GM18861 (cell line): ENCODE measurements at regions not wholly inside any gene's neighbourhood (a gene's known extent, or its start where the extent isn't known, plus 50 kb on each side); places are given as distances from the start of the nearest gene placed in this dataset.
A peak's percentile ranks its signal among the peaks of the same experiment; 100 is the strongest.

Experiments used
- ATAC-seq: cut with Tn5 transposase; IDR thresholded peaks from one replicate; pipeline ENCODE4 v1.9.1; 2021; ENCODE audit not compliant: unreplicated experiment

DNA sequence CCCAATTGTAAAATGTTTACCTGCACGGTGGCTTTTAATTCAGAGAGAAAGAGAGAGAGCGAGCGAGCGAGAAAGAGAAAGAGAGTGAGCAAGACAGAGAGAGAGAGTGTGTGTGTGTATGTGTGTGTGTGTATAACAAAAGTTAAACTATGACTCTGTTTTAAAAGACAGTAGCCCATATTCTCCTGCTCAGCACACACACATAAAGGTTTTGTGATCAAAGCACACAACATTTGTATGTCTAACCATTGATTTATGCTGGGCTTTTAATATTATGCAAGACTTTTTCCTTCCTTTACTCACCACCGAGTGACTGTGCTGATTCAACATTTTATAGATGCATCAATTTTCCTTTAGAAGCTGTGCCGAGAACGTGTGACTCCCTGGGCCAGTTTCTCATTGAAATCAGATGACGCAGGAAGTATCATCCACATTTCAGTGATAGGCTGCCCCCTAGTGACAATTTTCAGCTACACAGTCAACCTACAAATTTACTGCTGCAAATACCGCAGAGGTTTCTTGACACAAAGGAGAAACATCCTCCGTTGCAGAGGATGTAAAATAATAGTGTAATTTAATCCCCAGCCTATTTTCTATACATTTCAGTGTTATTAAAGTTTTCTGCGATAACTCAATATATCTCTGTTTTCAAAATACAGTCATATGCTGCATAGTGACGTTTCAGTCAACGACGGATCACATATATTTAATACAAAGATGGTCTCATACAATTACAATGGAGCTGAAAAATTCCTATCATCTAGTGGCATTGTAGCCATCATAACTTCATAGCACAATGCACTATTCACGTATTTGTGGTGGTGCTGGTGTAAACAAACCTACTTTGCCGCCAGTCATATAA lies 165.9 kb upstream of the TANK start:
- peak; percentile 92 for ATAC-seq

DNA sequence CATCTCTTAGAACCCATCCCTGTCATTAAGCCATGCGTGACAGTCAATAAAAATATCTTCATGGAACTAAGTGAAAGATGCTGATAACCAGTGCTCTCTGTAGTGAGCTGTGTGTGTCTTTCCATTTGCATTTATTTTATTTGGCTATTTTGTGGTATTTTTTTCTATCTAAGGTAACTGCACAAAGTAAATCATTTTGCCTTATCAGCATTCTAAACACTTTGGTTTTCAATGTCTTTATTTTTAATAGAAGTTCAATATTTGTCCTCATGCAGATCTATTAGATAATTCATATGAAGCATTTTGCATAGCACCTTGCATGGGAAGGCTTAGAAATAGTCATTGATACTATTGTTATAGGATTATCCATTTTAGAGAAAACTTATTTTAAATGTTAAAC lies 163.6 kb upstream of the TANK start:
- no peak for ATAC-seq

DNA sequence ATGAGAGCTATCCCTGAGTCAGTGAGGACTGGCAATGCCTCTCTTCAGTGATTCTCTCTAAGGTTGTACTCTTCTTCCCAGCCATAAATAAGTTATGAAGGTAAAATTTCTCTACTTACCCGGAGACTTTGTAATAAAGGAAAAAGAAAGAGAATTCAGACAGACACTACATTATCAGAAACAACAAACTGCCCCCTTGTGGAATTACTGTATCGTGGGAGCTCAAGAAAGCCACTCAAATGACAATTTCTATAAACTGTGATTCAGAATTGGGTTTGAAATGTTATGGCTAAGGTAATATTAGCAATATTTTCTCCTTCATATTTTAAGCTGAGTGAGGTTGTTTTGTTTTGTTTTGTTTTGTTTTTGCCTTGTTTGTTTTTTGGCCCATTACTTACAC lies 155.8 kb upstream of the TANK start:
- no peak for ATAC-seq

DNA sequence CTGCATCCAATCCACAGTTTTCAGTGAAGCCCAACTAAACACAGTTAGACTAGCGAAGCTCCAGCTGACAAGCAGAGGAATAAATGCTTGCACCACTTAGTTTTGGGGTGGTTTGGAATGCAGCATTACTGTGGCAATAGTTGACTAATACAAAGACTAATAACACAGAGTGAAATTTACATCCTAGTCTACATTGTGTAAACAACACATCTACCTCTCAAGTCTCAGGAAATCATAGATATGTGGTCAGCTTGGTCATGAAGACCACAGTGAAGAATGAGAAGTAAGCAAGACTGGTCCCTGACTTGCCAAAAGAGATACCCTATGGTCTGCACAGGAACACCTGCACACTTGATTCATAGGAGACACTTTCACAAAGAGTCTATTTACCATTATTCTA lies 155.1 kb upstream of the TANK start:
- no peak for ATAC-seq

DNA sequence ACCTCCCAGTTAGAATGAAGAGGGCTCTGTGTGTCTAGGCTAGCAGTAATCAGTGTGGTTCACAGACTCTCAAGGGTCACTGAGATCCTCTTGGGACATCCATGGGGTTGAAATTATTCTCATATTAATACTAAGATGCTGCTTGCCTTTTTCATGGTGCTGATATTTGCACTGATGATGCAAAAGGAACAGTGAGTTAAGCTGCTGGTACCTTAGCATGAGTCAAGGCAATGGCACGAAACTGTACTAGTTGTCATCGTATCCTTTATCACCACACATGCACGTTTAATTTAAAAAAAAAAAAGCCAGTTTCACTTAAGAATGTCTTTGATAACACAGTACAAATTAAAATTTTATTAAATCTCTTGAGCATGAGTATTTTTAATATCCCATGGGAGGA lies 151.9 kb upstream of the TANK start:
- ATAC-seq, result no peak

DNA sequence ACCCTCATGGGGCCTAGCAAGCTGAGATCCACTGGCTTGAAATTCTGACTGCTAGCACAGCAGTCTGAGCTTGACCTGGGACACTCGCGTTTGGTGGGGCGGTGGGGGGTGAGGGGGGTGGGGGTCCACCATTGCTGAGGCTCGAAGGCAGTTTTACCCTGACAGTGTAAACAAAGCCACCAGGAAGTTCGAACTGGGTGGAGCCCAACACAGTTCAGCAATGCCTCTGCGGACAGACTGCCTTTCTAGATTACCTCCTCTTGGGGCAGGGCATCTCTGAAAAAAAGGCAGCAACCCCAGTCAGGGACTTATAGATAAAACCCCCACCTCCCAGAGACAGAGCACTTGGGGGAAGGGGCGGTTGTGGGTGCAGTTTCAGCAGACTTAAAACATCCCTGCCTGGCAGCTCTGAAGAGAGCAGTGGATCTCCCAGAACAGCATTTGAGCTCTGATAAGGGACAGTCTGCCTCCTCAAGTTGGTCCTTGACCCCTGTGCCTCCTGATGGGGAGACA lies 149.7 kb upstream of the TANK start:
- ATAC-seq, result no peak

DNA sequence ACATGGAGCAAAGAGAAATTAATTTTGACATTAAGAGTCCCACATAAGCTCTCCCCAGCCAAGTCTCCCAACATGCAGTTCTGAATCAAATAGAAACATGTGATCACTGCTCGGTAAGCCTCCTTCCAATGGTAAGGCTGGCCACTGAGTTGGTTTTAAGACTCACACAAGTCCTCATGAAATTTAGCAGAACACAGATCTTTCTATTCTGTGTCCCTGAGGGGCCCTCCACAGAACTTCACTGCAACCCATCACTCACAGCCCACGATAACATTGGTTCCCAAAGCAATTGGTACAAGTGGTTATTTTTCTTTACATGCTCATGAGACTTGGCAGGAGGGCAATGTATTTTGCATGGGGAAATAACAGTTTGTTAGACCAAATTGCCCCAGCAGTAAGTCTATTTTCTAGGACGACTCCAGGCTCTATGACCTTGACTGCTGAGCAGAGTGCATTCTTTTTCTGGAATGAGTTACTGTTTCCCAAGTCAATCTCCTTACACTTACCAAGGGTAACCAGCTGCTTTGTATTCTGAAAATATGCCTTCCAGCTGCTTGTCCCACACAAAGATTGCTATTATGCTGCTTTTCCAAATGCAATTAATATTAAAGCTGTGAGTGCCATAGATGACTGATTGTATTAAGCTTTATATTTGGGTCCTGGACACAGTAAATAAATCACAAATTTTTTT lies 142.3 kb upstream of the TANK start:
- ATAC-seq, result no peak

DNA sequence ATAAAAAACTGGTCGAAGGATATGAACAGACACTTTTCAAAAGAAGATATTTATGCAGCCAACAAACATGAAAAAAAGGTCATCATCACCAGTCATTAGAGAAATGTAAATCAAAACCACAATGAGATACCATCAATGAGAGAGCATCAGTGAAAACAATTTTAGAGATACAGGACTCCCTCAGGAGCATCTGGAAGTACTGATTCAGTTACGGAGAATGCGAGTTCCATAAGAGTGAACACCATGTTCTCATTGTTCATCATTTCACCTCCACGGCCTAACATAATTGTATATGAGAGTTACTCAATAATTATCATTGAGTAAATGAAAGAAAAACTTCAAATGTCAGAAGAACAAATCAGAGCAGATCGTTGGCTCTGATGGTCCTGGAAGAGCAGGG lies 140.9 kb upstream of the TANK start:
- ATAC-seq, result no peak

DNA sequence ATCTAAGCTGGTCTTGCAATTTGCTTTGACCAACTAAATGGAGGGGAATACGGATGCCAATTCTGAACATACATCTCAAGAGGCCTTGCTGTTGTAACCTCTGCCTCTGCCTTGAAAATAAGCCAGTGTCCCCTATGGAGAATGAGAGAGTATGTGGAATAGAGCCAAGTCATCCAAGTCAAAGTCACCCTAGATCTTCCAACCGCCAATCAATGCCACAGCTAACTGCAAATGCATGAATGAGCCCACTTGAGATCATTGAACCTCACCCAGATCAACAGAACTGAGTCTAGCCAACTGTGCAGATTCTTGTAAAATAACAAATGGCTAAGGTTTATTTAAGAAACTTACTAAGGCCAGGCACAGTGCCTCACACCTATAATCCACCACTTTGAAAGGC lies 139.8 kb upstream of the TANK start:
- ATAC-seq, result no peak

DNA sequence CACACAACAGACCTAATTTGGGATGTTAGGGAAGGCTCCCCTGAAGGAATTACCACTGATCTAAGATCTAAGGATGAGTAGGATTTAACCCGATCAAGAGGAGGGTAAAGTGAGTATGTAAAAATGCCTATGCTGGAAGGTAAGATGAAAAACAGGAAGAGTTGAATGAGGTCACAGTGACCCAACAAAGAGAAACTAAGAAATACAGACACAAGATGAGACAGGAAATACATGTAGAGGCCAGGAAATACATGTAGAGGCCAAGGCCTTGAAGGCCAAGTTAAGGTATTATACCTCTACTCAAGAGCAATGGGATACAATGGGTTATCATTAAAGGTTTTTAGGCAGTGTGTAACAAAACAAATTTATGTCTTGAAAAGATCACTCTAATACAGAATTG lies 131.6 kb upstream of the TANK start:
- no peak for ATAC-seq

DNA sequence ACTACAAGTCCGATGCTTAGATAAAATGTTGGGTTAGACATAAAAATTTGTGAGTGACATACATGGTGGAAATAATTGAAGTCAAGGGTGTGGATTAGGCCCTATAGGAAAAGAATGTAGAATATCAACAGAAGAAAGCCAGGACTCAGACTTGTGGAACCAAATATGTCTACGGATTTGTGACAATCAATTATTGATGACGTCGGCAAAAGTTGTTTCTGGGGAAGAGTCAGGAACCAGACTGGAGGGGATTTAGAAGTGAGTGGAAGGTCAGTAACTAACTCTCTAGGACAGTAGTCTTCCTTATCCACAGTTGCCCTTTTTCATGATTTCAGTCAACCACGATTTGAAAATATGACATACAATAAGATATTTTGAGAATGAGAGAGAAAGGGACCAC lies 130.9 kb upstream of the TANK start:
- ATAC-seq, result no peak

DNA sequence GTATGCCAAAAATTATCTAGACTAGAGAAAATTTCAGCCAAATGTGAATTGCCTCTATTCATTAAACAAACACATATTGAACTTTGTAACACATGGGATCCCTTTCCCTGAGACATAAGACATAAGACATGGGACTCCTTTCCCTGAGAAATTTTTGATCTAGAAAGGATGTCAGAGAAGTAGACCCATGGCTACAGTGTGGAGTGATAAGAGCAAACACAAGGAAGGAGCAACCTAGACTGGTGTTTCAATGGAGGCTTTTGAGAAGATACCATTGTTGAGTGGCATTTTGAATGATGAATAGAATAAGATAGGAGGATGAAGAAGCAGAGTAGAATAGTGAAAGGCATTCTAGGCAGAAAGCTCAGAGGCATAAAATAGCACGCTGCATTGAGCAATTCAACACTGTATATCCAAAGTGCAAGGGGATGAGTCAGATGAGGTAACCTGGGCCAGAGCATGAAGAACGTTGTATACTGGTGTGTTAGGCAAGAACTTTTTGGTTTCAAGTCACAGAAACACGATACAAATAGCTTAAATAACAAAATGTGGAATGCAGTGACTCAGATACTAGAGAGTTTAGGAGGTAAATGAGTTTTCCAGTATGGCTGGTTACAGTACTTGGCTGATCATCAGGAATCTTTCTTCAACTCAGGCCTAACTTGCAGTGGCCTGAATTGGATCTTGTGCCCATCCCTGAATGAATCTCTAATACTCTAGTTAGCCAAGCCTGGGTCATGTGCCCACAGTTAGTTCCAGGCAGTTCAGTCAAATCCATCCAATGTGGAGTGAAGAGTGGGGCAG lies 129.8 kb upstream of the TANK start:
- ATAC-seq, result no peak

DNA sequence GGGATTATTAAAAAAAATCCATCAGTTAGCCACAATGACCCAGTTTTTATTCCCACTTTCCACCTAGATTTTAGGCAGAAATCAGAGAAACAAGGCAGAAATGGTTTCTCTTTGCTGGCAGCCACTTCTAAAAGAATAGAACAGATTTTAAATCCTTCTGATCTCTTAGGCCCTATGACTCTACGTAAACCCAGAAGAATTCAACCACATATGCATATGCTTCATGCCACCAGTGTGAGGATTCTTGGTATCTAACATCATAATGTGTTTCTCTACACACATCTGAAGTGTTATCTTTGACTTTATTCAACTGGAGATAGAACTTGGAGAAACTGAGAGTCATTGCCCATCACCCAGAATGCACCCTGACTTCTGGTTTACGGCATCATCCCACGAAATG lies 128.7 kb upstream of the TANK start:
- ATAC-seq, result no peak

DNA sequence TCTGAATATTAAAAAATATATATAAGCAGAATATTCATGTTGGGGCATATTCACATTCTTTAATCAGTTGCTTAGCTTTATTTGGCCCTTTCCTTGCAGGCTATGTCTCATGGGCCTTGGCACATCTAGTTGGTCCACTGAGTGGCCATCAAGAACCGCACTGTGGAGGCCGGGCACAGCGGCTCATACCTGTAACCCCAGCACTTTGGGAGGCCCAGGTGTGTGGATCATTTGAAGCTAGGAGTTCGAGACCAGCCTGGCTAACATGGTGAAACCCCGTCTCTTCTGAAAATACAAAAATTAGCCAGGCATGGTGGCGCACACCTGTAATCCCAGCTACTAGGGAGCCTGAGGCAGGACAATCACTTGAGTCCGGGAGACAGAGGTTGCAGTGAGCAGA lies 127.6 kb upstream of the TANK start:
- ATAC-seq, result no peak

DNA sequence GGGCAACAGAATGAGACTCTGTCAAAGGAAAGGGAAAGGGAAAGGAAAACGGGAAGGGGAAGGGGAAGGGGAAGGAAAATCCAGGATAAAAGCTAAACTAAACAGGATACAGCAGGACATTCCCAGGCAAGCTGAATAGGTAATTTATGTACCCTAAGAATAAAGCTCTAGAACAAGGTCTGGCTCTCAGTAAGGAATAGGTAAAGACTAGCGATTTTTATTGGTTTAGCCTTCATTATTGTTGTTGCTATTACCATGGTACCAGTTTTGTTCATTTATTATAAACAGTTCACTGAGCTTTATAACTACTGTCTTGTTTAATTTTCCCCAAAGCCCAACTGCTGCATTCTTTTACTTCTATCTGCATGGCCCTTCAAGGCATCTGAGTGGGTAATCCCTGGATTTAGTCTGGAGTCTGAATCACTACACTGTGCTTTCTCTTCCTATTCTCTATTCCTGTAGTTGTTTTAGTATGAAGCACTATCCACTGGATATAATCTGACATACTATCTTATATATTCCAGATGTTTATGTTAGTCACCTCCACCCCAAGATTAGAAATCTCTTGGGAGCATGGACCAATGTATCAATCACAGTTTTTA lies 127.1 kb upstream of the TANK start:
- ATAC-seq, result no peak

DNA sequence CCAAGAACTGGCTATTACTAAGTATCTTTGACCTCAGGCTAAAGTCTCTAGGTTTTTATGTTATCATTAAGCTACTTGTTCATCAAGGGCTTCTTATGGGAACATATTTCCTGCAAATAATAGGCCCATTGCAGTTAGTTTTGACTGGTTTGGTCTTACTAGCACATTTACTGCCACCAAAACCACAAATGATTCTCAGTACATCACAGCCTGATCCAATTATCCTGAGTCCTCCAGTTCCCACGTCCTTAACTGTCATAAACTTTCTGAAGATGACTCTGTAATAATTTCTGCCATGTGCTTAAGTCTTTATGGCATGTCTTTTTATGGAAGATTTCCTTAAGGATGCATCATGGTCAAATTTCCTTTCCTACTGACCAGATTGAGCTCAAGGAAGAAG lies 123.3 kb upstream of the TANK start:
- ATAC-seq, result no peak

DNA sequence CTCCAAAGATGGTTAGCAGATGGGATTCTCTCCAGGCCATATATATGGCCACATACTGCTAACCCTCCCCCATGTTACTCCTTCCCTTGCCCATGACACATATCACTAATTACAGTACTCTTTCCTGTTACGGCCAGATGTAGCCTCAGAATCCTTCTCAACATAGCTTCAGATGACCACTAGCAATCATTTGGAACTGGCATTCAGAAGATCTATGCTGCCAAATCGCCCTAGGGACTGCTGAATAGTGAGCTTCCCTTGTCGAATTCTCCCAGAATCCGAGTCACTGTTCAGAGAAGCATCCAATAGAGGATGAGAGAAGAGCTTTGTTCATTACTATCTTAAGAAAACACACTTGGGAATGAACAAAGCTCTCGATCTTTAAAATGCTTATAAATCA lies 121.2 kb upstream of the TANK start:
- no peak for ATAC-seq

DNA sequence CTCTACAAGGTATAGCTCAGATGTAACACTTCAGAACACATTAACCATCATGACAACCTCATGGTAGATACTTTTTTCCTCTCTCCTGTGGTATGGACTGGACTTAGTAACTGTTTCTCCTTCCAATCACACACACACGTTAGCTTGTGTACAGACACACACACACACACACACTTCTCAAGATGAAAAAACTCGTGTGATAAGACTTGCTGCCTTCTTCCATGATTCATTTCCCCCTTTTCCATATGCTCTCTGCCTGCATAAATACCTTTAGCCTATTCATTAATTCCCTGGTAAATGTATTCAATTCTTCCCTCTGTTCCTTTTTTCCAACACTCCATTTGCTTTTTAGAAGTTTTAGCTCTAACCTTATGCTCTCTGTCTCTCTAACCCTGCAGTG lies 118.9 kb upstream of the TANK start:
- ATAC-seq, result no peak

DNA sequence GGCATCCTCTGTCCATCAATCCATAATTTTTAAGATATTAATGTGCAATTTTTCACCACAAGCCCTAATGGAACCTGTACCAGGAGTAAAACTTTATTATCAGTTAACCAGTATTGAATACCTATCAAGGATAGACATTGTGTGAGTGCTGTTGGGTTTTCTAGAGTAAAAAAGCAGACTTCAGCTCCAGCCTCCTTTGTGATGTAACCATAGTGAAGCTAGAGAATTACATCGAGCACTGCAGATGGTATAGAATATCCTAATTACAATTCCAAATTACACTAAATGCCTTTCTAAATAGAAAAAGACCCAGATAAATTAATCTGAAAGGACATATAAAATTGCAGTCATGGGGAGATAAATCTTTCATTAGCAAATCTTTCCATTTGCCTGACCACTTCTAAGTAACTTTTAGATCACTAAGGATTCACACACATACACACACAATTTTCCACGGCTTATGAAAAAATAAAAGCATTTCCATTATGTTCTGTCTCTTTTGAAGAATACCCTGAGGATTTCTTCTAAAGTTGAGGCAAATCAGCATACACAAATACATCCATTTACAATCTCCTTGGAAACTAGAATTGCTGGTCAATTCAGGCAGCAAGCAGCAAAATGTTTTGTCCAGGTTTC lies 117.1 kb upstream of the TANK start:
- ATAC-seq, result no peak

DNA sequence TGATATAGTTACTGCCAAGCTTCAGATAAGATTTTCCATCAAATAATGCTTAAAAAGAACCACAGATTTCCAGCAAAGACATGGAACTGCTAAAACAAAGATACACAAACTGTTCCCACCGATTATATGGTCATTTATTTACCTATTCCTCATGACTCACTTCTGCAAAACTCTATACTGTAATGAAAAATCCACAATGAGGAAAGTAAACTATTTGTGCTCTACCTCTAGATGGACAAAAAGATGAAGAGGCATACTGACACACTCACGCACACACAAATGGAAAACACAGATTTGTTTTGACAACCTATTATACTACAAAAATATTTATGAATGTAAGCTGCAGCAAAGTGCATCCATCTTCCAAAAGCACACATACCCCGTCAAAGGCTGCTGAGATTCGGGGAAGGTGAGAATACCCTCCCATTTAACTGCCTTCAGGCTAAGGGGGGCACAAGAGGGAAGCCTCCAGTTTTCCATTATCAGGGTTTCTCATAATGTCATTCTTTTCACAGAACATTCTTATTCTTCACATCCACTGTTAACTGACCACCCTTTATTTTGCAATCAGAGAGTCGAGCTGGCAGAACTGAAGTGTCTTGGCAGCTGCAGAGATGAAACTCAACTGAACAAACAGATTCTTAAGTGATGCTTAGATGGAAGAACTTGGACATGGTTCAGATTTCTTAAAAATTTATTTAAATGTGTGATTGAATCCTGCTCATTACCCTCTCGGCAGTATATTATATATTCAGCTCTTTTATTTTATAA lies 115.9 kb upstream of the TANK start:
- no peak for ATAC-seq
